HG03558 (cell line): ENCODE measurements at regions not wholly inside any gene's neighbourhood (a gene's known extent, or its start where the extent isn't known, plus 50 kb on each side); places are given as distances from the start of the nearest gene placed in this dataset.

Experiments
- ATAC-seq: cut with Tn5 transposase; IDR thresholded peaks from one replicate; pipeline ENCODE4 v1.9.1; 2021; ENCODE audit warnings: moderate number of reproducible peaks; ENCODE audit not compliant: unreplicated experiment; ENCODE audit errors: extremely low read depth

GRCh38 chr21:16832791-16833190 is 680.1 kb upstream of the CXADR start:
- ATAC-seq = no peak

GRCh38 chr21:16834791-16835190 is 678.1 kb upstream of the CXADR start:
- ATAC-seq = no peak

- ATAC-seq = no peak
These were observed 675.5 kb upstream of the CXADR start for GRCh38 chr21:16837321-16837720.

DNA sequence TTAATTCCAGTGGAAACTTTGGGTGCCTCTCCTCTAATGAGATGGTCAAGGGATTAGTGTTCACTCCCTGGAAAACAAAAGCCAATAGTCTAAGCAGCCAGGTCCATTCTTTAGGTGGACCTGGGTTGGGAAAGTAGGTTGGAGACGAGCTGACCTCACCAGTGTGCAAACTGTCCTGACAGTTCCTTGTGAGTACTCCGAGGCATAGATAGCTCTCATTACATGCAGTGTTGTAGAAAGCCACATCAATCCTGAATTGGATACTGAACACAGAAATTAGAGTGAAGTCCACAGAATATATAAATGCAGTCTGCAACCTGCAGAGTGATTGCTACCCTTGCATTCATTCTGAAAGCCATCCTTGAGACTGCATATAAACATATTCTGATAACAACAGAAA is 675.1 kb upstream of the CXADR start:
- ATAC-seq = no peak

DNA sequence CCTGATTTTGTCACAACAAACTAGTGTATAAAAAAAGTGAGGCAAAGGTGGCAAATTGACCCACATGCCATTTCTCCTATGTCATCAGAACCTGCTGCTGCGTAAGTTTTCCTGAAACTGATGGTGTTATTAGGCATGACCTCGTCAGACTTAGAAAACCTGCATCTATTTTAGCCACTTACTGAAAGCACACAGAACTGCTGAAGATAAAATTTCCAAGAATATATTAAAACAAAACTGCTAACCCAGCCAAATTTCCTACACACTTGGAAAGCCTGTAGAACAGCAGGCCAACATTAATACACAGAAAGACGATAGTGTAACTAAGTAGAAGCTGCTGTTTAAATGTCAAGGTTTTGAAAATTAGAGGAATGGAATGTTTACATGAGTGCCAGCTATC is 674.5 kb upstream of the CXADR start:
- no peak for ATAC-seq

GRCh38 chr21:16840538-16840937 is 672.3 kb upstream of the CXADR start:
- no peak for ATAC-seq

GRCh38 chr21:16841975-16842695 is 670.7 kb upstream of the CXADR start:
- no peak for ATAC-seq

DNA sequence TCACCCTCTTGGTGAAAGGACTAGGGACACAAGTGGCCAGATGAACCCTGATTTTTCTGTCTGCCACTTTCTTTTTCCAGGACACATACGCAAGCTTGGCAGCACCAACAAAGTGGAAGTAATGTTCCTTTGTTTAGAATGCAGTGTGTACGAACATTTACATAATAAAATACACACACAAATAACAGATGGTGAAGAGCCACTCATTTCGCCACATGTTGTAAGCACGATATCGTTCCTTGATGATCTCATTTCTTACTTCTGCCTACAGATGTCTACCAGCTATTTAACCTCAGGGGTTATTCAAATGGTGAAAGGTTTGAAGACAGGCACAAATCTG is 670.2 kb upstream of the CXADR start:
- no peak for ATAC-seq

DNA sequence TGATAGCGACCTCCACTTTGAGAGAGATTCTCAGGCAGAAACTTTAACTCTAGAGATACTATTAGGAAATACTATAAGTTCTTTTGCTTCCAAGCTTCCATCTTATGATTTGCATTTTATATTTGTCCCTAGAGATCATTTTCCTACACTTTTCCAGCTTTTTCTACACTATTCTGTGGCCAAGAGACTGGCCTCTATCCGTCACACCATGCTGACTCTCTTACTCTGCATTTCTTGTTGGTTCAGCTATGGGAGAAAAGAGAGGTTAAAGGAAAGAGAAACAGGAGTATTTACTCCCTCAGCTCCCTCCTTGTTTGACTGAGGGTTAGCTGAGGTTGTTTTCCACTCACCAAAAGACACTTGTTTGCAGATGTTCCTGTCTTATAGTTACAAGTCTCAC is 665.6 kb upstream of the CXADR start:
- ATAC-seq = no peak

DNA sequence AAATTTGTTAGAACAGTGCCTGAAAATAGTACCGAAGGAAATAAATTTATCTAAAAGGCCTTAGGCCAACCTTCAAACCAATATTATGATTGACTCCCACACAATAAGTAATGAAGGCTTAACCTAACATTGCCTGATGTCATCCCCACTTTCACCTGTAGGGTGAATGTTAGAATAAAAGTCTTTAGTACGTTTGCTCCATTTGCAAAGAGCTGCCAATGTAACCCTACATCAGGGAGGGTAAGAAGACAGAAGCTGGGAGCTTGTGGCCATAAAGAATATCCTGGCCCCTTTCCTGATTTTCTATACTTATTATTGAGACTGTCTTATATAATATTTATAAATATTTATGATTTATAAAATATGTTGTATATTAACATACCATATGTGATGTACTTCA is 661.8 kb upstream of the CXADR start:
- ATAC-seq = no peak

DNA sequence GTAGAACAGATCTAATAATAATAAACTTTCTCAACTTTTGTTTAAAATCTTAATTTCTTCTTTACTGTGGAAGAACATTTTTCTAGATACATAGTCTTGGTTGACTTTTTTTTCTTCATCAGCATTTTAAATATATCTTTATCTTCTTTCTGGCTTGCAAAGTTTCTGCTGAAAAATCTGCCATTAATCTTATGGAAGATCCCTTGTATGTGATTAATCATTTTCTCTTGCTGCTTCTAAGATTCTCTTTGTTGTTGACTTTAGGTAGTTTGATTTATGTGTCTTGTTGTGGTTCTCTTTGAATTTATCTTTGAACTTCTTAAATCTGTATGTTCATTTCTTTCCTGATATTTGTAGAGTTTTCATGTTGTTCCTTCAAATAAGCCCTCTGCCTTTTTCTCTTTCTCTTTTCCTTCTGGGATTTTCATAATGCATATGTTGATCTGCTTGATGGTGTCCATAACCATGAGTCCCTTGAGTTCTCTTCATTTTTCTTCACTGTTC is 657.6 kb upstream of the CXADR start:
- no peak for ATAC-seq

DNA sequence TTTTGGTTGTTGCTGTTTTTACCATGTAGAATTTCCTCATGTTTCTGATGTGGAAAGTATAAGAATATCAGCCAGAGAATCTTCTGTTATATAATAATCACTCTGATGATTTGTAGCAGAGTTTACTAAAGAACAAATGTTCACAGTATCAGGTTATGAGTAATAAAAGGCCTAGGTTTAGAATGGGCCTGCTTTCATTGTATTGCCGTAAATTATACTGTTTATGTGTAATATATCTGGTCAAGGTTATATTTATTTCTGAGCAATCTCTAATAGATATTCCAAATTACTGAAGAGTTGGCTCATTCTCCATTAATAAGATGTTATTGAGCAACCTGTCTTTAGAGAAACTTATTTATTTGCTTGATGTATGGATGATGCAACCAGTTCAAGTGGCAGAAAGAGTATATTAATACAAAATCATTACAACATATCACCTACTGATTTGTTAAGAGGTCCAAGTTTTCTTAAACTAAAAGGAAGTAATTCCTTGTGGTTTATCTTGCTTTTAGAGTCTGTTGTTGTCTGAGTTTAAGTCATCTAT is 649.4 kb upstream of the CXADR start:
- no peak for ATAC-seq

DNA sequence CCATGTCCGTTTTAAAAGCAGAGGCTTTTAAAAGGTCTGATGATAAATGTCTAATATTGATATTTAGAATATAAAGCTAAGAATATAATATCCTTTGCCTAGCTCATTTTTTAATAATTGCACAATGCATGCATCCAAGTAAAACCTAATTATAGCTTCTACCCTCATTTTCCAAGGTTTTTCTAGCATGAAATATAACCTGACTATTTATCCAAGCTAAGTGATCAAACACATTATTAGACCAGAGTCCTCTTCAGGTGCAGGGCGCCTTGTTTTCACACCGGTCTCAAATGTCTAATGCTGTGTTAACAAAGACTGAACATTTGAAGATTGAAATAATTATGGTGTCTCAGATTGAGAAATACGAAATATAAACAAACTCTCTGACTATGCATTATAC is 648.9 kb upstream of the CXADR start:
- no peak for ATAC-seq

DNA sequence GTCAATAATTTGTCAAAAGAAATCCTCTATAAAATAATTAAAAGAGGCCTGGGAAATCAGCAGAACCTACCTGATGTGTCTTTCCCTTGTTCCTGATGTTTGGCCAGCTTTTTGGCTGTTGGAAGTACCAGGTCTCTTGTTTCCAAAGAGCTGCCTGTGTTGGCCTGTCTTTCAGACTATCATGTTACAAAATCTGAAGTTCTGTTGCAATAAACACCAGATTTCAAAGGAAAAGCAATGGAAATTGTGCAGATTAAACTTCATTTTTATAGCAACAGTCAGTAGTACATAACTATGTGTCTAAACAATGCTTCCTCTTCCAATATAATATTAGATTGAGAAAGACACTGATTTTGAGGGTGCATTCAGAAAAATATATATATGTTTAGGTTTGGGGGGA is 647.2 kb upstream of the CXADR start:
- no peak for ATAC-seq

DNA sequence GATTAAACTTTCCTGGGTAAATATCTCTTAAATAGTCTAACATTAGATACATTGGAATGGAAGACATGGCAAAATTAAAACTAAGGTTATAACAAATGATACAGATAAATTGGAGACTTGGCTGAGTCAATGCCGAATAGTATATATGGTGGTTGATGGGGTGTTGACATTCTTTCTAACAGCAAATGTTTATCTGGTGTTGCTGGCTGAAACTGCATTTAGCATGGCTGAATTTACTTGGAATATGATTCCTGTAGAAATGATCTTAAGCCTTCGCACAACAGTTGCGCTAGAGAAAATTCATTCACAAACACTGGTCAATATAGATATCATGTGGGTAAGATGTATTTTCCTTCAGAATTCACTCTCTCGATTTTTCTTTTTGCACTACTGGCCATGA is 646.0 kb upstream of the CXADR start:
- ATAC-seq = no peak

DNA sequence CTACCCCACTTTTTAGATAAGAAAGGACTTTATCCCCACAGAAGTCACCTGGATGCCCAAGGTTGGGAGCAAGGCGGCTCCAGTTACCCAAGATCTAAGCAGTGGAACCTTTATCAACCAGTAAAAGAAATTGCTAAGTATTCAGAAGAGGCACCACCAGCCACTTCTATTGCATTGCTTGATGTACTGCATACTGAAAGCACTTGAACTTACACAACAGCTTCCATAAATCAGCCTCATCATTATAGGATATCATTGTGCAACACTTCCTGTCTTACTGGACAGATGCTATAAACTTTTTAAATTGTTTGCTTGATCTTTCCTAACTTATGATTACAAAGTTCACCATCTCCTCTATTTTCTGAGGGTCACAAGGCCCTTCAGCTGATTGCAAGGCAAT is 642.7 kb upstream of the CXADR start:
- ATAC-seq = no peak

DNA sequence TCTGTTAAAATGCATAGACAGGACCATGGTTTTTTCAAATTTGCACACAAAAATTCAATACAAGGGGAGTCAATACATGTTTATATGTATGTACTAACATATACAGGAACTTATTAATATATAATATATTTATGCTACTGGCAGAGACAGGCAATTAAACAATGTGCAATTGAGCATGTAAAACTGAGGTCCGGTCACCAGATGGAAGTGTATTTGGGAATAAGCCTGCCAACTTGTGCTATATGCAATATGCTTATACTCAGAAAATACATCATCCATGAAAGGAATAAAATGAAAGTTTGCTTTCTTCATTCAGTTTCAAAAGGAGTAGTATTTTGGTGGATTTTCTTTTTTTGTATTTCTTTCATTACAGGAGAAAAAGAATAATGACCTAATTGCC is 640.2 kb upstream of the CXADR start:
- ATAC-seq = no peak

- ATAC-seq = no peak
These were observed 639.7 kb upstream of the CXADR start for GRCh38 chr21:16873176-16873575.

DNA sequence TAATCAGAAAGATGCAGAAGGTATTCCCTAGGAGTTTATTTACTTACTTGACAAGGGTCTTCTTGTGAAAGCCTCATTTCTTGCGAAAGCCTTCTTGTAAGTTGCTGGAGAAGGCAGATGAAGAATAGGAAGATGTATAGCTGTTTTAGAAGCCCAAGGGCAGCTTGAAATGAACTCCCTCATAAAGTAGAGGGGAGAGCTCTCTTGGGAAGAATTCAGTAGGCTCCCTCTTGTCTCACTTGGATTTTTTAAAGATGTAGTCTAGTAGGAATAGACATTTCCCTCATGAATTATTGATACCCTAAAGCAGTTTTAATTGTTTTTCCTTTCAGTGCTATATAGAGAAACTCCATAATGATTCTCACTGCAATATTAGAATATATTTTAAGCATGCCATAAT is 639.2 kb upstream of the CXADR start:
- no peak for ATAC-seq

- ATAC-seq = no peak
These were observed 633.4 kb upstream of the CXADR start for GRCh38 chr21:16879479-16879878.

DNA sequence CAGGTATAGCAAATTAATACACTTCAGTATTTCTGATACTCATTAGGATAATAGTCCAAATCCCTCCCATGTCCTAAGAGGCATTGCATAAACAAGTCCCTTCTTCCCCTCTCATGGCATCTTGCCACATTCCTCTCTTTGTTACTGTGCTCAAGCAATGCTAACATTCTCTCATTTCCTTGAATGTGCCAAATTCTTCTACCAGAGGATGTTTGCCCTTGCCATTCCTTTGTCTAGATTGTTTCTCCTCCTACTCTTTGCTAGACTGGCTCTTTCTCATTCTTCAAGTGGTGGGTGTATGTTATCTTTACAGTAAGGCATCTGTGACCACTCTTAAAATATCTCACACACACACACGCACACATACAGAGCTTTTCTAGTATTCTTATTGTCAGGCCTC is 621.0 kb upstream of the CXADR start:
- ATAC-seq = no peak

GRCh38 chr21:16900685-16901084 is 612.2 kb upstream of the CXADR start:
- ATAC-seq = no peak
